ENCODE measurements at regions not wholly inside any gene's neighbourhood (a gene's known extent, or its start where the extent isn't known, plus 50 kb on each side); places are given as distances from the start of the nearest gene placed in this dataset.
"Not testable (repeated sequence)": the region's sequence is repeated elsewhere in the genome, so short reads cannot be mapped to it uniquely, and the experiment has no call there.

GRCh38 chr7:3162289-3162688 lies 118.6 kb upstream of the CARD11 start:
- H3K4me3 ChIP-seq: no peak overlapping the region
- DNase-seq (ENCODE audit: low spot score): no peak
- no peak for TF ChIP-seq CTCF (IDR thresholded peaks at IDR 0.05)
- H3K27ac ChIP-seq: no peak overlapping the region

GRCh38 chr7:3162798-3163197 lies 119.1 kb upstream of the CARD11 start:
- H3K4me3 ChIP-seq; DNase-seq (ENCODE audit: low spot score); H3K27ac ChIP-seq: not testable (repeated sequence)

GRCh38 chr7:3164380-3164792 lies 120.7 kb upstream of the CARD11 start:
- no peak for DNase-seq (ENCODE audit: low spot score)
- no peak for TF ChIP-seq CTCF (IDR thresholded peaks at IDR 0.05)
- H3K4me3 ChIP-seq: no peak overlapping the region
- no peak overlapping the region for H3K27ac ChIP-seq

GRCh38 chr7:3165681-3166580 lies 122.3 kb upstream of the CARD11 start:
- Histone ChIP-seq H3K4me3 (no peak overlapping the region), H3K27ac (no peak overlapping the region)
- TF ChIP-seq CTCF (IDR thresholded peaks at IDR 0.05): no peak
- no peak for DNase-seq (ENCODE audit: low spot score)

GRCh38 chr7:3167551-3167950 lies 123.9 kb upstream of the CARD11 start:
- Histone ChIP-seq H3K27ac (no peak overlapping the region), H3K4me3 (no peak overlapping the region)
- no peak for TF ChIP-seq CTCF (IDR thresholded peaks at IDR 0.05)
- no peak for DNase-seq (ENCODE audit: low spot score)

GRCh38 chr7:3168370-3168769 lies 124.7 kb upstream of the CARD11 start:
- Histone ChIP-seq H3K4me3 (no peak overlapping the region), H3K27ac (no peak overlapping the region)
- no peak for DNase-seq (ENCODE audit: low spot score)
- TF ChIP-seq CTCF (IDR thresholded peaks at IDR 0.05): no peak

GRCh38 chr7:3168869-3169268 lies 125.2 kb upstream of the CARD11 start:
- DNase-seq (ENCODE audit: low spot score): no peak
- H3K27ac ChIP-seq: no peak overlapping the region
- no peak overlapping the region for H3K4me3 ChIP-seq
- no peak for TF ChIP-seq CTCF (IDR thresholded peaks at IDR 0.05)

All from coronary artery (tissue), 2 donors.